ENCODE measurements at regions not wholly inside any gene's neighbourhood (a gene's known extent, or its start where the extent isn't known, plus 50 kb on each side); places are given as distances from the start of the nearest gene placed in this dataset.

GRCh38 chr7:18119985-18120384 lies 92.3 kb upstream of the PRPS1L1 start:
- no peak overlapping the region for H3K9ac ChIP-seq (ENCODE audit: low read depth, low read length)
- no peak overlapping the region for H3K4me3 ChIP-seq (ENCODE audit: low read length)
- no peaks in the 10 kb centered on the region for H3K36me3 ChIP-seq (ENCODE audit: insufficient read depth, low read depth, low read length)
- no peaks in the 10 kb centered on the region for H3K27me3 ChIP-seq (ENCODE audit: insufficient read depth, low read length)
- no peaks in the 10 kb centered on the region for H3K9me3 ChIP-seq (ENCODE audit: insufficient read depth, low read depth, low read length)
- no peaks in the 10 kb centered on the region for H3K4me1 ChIP-seq (ENCODE audit: insufficient read depth, low read length)
- H3K27ac ChIP-seq (ENCODE audit: low read length): no peak overlapping the region

GRCh38 chr7:18123508-18124239 lies 96.0 kb upstream of the PRPS1L1 start:
- Histone ChIP-seq H3K4me3 (ENCODE audit: low read length) (no peak overlapping the region), H3K9ac (ENCODE audit: low read depth, low read length) (no peak overlapping the region), H3K4me1 (ENCODE audit: insufficient read depth, low read length) (no peaks in the 10 kb centered on the region), H3K27me3 (ENCODE audit: insufficient read depth, low read length) (no peaks in the 10 kb centered on the region), H3K36me3 (ENCODE audit: insufficient read depth, low read depth, low read length) (no peaks in the 10 kb centered on the region), H3K27ac (ENCODE audit: low read length) (no peak overlapping the region), H3K9me3 (ENCODE audit: insufficient read depth, low read depth, low read length) (no peaks in the 10 kb centered on the region)

GRCh38 chr7:18125476-18125875 lies 97.8 kb upstream of the PRPS1L1 start:
- Histone ChIP-seq H3K27ac (ENCODE audit: low read length) (no peak overlapping the region), H3K9me3 (ENCODE audit: insufficient read depth, low read depth, low read length) (no peaks in the 10 kb centered on the region), H3K4me3 (ENCODE audit: low read length) (no peak overlapping the region), H3K27me3 (ENCODE audit: insufficient read depth, low read length) (no peaks in the 10 kb centered on the region), H3K36me3 (ENCODE audit: insufficient read depth, low read depth, low read length) (no peaks in the 10 kb centered on the region), H3K9ac (ENCODE audit: low read depth, low read length) (no peak overlapping the region), H3K4me1 (ENCODE audit: insufficient read depth, low read length) (no peaks in the 10 kb centered on the region)

- no peak overlapping the region for H3K27ac ChIP-seq (ENCODE audit: low read length)
- no peaks in the 10 kb centered on the region for H3K4me1 ChIP-seq (ENCODE audit: insufficient read depth, low read length)
- H3K9ac ChIP-seq (ENCODE audit: low read depth, low read length): no peak overlapping the region
- H3K27me3 ChIP-seq (ENCODE audit: insufficient read depth, low read length): no peaks in the 10 kb centered on the region
- no peaks in the 10 kb centered on the region for H3K36me3 ChIP-seq (ENCODE audit: insufficient read depth, low read depth, low read length)
- no peak overlapping the region for H3K4me3 ChIP-seq (ENCODE audit: low read length)
- no peaks in the 10 kb centered on the region for H3K9me3 ChIP-seq (ENCODE audit: insufficient read depth, low read depth, low read length)
Observed at GRCh38 chr7:18126281-18126680, 98.6 kb upstream of the PRPS1L1 start.

GRCh38 chr7:18128846-18129245 lies 101.2 kb upstream of the PRPS1L1 start:
- Histone ChIP-seq H3K9me3 (ENCODE audit: insufficient read depth, low read depth, low read length) (no peaks in the 10 kb centered on the region), H3K27me3 (ENCODE audit: insufficient read depth, low read length) (no peaks in the 10 kb centered on the region), H3K27ac (ENCODE audit: low read length) (no peak overlapping the region), H3K4me3 (ENCODE audit: low read length) (no peak overlapping the region), H3K9ac (ENCODE audit: low read depth, low read length) (no peak overlapping the region), H3K4me1 (ENCODE audit: insufficient read depth, low read length) (no peaks in the 10 kb centered on the region), H3K36me3 (ENCODE audit: insufficient read depth, low read depth, low read length) (no peaks in the 10 kb centered on the region)

- H3K27me3 ChIP-seq (ENCODE audit: insufficient read depth, low read length): no peaks in the 10 kb centered on the region
- no peaks in the 10 kb centered on the region for H3K36me3 ChIP-seq (ENCODE audit: insufficient read depth, low read depth, low read length)
- no peak overlapping the region for H3K4me3 ChIP-seq (ENCODE audit: low read length)
- no peak overlapping the region for H3K27ac ChIP-seq (ENCODE audit: low read length)
- H3K4me1 ChIP-seq (ENCODE audit: insufficient read depth, low read length): no peaks in the 10 kb centered on the region
- no peaks in the 10 kb centered on the region for H3K9me3 ChIP-seq (ENCODE audit: insufficient read depth, low read depth, low read length)
- no peak overlapping the region for H3K9ac ChIP-seq (ENCODE audit: low read depth, low read length)
Observed at GRCh38 chr7:18132811-18133210, 105.2 kb upstream of the PRPS1L1 start.

GRCh38 chr7:18133921-18134320 lies 106.3 kb upstream of the PRPS1L1 start:
- H3K9me3 ChIP-seq (ENCODE audit: insufficient read depth, low read depth, low read length): no peaks in the 10 kb centered on the region
- H3K36me3 ChIP-seq (ENCODE audit: insufficient read depth, low read depth, low read length): no peaks in the 10 kb centered on the region
- H3K9ac ChIP-seq (ENCODE audit: low read depth, low read length): no peak overlapping the region
- no peaks in the 10 kb centered on the region for H3K27me3 ChIP-seq (ENCODE audit: insufficient read depth, low read length)
- H3K4me1 ChIP-seq (ENCODE audit: insufficient read depth, low read length): no peaks in the 10 kb centered on the region
- H3K27ac ChIP-seq (ENCODE audit: low read length): no peak overlapping the region
- no peak overlapping the region for H3K4me3 ChIP-seq (ENCODE audit: low read length)

- Histone ChIP-seq H3K36me3 (ENCODE audit: insufficient read depth, low read depth, low read length) (no peaks in the 10 kb centered on the region), H3K27me3 (ENCODE audit: insufficient read depth, low read length) (no peaks in the 10 kb centered on the region), H3K9me3 (ENCODE audit: insufficient read depth, low read depth, low read length) (no peaks in the 10 kb centered on the region), H3K4me3 (ENCODE audit: low read length) (no peak overlapping the region), H3K4me1 (ENCODE audit: insufficient read depth, low read length) (no peaks in the 10 kb centered on the region), H3K9ac (ENCODE audit: low read depth, low read length) (no peak overlapping the region), H3K27ac (ENCODE audit: low read length) (no peak overlapping the region)
Observed at GRCh38 chr7:18140943-18141342, 113.3 kb upstream of the PRPS1L1 start.

GRCh38 chr7:18144166-18144565 lies 116.5 kb upstream of the PRPS1L1 start:
- H3K9ac ChIP-seq (ENCODE audit: low read depth, low read length): no peak overlapping the region
- H3K36me3 ChIP-seq (ENCODE audit: insufficient read depth, low read depth, low read length): no peaks in the 10 kb centered on the region
- no peak overlapping the region for H3K27ac ChIP-seq (ENCODE audit: low read length)
- no peaks in the 10 kb centered on the region for H3K9me3 ChIP-seq (ENCODE audit: insufficient read depth, low read depth, low read length)
- H3K4me3 ChIP-seq (ENCODE audit: low read length): no peak overlapping the region
- no peaks in the 10 kb centered on the region for H3K27me3 ChIP-seq (ENCODE audit: insufficient read depth, low read length)
- H3K4me1 ChIP-seq (ENCODE audit: insufficient read depth, low read length): no peaks in the 10 kb centered on the region

GRCh38 chr7:18145160-18145559 lies 117.5 kb upstream of the PRPS1L1 start:
- H3K9ac ChIP-seq (ENCODE audit: low read depth, low read length): no peak overlapping the region
- H3K36me3 ChIP-seq (ENCODE audit: insufficient read depth, low read depth, low read length): no peaks in the 10 kb centered on the region
- H3K4me3 ChIP-seq (ENCODE audit: low read length): no peak overlapping the region
- H3K4me1 ChIP-seq (ENCODE audit: insufficient read depth, low read length): no peaks in the 10 kb centered on the region
- H3K27me3 ChIP-seq (ENCODE audit: insufficient read depth, low read length): no peaks in the 10 kb centered on the region
- H3K27ac ChIP-seq (ENCODE audit: low read length): no peak overlapping the region
- no peaks in the 10 kb centered on the region for H3K9me3 ChIP-seq (ENCODE audit: insufficient read depth, low read depth, low read length)

GRCh38 chr7:18151422-18151821 lies 123.8 kb upstream of the PRPS1L1 start:
- no peaks in the 10 kb centered on the region for H3K36me3 ChIP-seq (ENCODE audit: insufficient read depth, low read depth, low read length)
- H3K27ac ChIP-seq (ENCODE audit: low read length): no peak overlapping the region
- no peak overlapping the region for H3K9ac ChIP-seq (ENCODE audit: low read depth, low read length)
- no peak overlapping the region for H3K4me3 ChIP-seq (ENCODE audit: low read length)
- no peaks in the 10 kb centered on the region for H3K9me3 ChIP-seq (ENCODE audit: insufficient read depth, low read depth, low read length)
- H3K27me3 ChIP-seq (ENCODE audit: insufficient read depth, low read length): no peaks in the 10 kb centered on the region
- peaks cover 5% of the 10 kb centered on the region; the same call in 1 of the 2 replicates for H3K4me1 ChIP-seq (ENCODE audit: insufficient read depth, low read length)

GRCh38 chr7:18153183-18153748 lies 125.6 kb upstream of the PRPS1L1 start:
- Histone ChIP-seq H3K9ac (ENCODE audit: low read depth, low read length) (no peak overlapping the region), H3K4me3 (ENCODE audit: low read length) (no peak overlapping the region), H3K27ac (ENCODE audit: low read length) (no peak overlapping the region), H3K9me3 (ENCODE audit: insufficient read depth, low read depth, low read length) (no peaks in the 10 kb centered on the region), H3K4me1 (ENCODE audit: insufficient read depth, low read length) (peaks cover 5% of the 10 kb centered on the region; the same call in 1 of the 2 replicates), H3K36me3 (ENCODE audit: insufficient read depth, low read depth, low read length) (no peaks in the 10 kb centered on the region), H3K27me3 (ENCODE audit: insufficient read depth, low read length) (no peaks in the 10 kb centered on the region)

Data from iPS-20b (cell line).